ENCODE measurements at regions not wholly inside any gene's neighbourhood (a gene's known extent, or its start where the extent isn't known, plus 50 kb on each side); places are given as distances from the start of the nearest gene placed in this dataset.

- DNase-seq (ENCODE audit: low read depth in 2 of 3, low spot score in 1 of 3) = no peak
These were observed 715.9 kb upstream of the RBFOX1 start for GRCh38 chr16:6616746-6617145.

DNA sequence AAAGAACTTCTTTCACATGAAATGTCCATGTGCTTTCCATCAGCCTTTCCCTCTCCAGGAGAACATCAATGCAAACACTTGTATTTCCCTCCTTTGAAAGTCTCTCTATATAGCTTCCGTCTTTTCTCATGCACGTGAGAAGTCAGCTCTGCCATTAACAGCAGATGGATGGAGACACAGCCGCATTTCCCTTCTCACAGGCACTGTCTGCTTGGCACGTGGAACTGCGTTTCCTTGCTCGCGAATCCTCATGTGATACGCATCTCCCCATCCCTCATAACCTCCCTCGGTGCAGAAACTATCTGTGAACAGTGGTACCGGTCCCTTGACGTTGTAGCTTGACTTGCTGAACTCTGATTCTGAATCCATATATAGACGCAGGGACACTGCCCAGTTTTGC is 717.0 kb upstream of the RBFOX1 start:
- DNase-seq (ENCODE audit: low read depth in 2 of 3, low spot score in 1 of 3) = no peak

DNA sequence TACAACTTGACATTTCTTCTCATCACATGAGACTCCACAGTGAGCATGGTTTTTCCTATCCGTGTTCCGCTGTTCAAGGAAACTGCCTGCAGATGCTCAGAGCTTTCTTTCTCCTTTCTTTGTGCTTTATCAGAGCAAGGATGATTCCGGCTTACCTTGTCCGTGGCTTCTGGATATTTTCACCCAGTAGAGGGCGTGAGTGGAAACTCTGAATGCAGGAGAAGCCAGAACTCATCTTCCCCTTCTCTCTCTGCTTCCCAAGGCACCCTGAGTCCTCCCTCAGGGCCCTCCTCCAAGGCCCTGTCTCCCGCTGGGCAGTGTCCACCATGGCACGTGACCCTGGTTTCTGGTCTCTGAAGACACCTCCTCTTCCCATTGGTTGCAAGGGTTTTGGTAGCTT is 721.1 kb upstream of the RBFOX1 start:
- no peak for DNase-seq (ENCODE audit: low read depth in 2 of 3, low spot score in 1 of 3)

- no peak for DNase-seq (ENCODE audit: low read depth in 2 of 3, low spot score in 1 of 3)
These were observed 727.2 kb upstream of the RBFOX1 start for GRCh38 chr16:6605490-6605889.

DNA sequence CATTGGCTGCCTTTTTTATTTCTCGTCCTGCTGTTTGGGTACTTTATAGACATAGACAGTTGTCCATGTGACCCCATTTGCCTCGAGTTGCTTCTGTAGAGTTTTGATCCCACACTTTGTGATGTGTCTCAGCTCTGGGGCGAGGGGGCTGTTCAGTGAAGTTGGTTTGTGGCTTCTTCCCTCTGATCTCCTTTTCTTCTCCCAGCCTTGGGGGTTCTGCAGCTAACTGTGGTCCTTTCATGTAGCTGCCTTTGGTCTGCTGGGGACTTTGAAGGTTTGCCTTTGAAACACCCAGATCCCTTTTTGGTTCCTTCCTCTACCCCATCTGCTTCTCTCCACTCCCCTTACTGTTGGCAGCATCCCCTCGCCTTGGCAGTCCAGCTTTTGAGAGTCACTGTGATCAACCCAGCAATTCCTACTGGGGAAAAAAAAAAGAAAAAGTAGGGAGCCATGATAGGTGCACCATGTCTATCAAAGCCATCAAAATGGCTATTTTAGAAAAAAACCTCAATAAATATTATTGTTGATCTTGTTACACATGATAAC is 728.8 kb upstream of the RBFOX1 start:
- no peak for DNase-seq (ENCODE audit: low read depth in 2 of 3, low spot score in 1 of 3)

- no peak for DNase-seq (ENCODE audit: low read depth in 2 of 3, low spot score in 1 of 3)
These were observed 730.2 kb upstream of the RBFOX1 start for GRCh38 chr16:6602405-6602804.

- DNase-seq (ENCODE audit: low read depth in 2 of 3, low spot score in 1 of 3) = no peak
These were observed 732.5 kb upstream of the RBFOX1 start for GRCh38 chr16:6600167-6600566.

- DNase-seq (ENCODE audit: low read depth in 2 of 3, low spot score in 1 of 3) = no peak
These were observed 738.8 kb upstream of the RBFOX1 start for GRCh38 chr16:6593799-6594198.

- DNase-seq (ENCODE audit: low read depth in 2 of 3, low spot score in 1 of 3) = no peak
These were observed 756.0 kb upstream of the RBFOX1 start for GRCh38 chr16:6576606-6577005.

DNA sequence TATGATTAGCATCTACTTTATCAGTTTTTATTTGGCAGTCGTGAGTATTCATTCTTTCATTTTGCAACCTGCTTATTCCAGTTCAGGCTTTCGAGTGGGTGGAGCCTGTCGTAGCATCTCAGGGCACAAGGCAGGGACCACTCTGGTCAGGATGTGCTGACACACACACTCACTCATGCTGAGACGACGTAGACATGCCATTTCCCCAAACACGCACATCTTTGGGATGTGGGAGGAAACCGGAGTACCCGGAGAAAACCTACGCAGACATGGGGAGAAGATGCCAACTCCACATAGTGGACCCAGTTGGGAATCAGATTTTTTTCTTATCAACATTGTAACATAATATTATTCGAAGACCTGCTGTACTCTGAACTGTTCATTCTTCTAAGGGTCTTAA is 756.5 kb upstream of the RBFOX1 start:
- DNase-seq (ENCODE audit: low read depth in 2 of 3, low spot score in 1 of 3) = no peak

DNA sequence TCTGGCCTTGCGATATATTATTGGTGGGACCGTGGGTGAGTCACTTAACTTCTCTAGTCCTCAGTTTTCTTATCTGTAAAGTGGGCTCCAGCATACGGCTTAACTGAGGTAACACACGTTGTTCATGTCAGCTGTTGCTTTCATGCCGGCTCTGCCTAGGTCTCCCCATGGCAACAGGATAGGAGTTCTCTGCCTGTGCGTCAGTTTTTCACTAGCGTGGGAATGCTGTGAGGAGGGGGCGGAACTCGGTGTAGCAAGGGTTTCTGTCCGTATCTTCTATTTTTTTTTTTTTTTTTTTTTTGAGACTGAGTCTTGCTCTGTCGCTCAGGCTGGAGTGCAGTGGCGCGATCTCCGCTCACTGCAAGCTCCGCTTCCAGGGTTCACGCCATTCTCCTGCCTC is 758.5 kb upstream of the RBFOX1 start:
- DNase-seq (ENCODE audit: low read depth in 2 of 3, low spot score in 1 of 3) = no peak

- no peak for DNase-seq (ENCODE audit: low read depth in 2 of 3, low spot score in 1 of 3)
These were observed 759.1 kb upstream of the RBFOX1 start for GRCh38 chr16:6573577-6573976.

GRCh38 chr16:6571044-6571443 is 761.6 kb upstream of the RBFOX1 start:
- DNase-seq (ENCODE audit: low read depth in 2 of 3, low spot score in 1 of 3) = no peak

GRCh38 chr16:6570530-6570929 is 762.1 kb upstream of the RBFOX1 start:
- DNase-seq (ENCODE audit: low read depth in 2 of 3, low spot score in 1 of 3) = no peak

GRCh38 chr16:6562986-6563385 is 769.7 kb upstream of the RBFOX1 start:
- no peak for DNase-seq (ENCODE audit: low read depth in 2 of 3, low spot score in 1 of 3)

DNA sequence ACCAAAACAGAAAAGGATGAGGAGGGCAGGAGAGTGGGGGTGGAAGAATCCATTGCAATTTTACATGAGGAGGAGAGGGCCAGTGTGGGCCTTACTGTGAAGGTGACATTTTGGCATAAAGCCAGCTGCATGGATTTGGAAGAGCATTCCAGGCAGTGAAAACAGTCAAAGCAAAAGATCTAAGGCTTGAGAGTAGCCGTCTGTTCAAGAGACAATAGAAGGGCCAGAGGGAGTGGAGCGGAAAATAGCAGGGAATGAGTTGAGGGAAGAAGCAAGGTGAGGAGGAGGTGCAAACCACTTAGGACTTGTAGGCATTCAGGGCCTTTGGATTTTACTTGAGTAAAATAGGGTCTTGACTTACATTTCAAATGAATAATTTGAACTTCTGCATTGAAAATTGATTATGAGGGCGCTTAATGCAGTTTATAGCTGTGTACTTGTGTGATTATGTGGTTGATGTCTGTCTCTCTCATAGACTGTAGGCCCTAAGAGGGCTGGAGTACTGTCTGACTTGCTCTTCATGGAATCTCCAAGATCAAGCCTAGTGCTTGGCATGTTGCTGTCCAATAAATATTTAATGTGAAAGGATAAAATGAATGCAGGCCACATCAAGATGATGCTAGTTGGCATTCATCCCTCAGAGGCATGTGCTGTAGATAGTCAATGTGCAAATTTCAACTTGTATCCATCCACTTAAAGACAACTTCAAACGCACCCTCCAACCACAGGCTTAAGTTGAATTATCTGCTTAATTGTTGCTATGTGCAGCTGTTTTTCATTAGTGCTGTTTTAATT is 772.1 kb upstream of the RBFOX1 start:
- no peak for DNase-seq (ENCODE audit: low read depth in 2 of 3, low spot score in 1 of 3)

GRCh38 chr16:6558661-6559060 is 774.0 kb upstream of the RBFOX1 start:
- DNase-seq (ENCODE audit: low read depth in 2 of 3, low spot score in 1 of 3) = no peak

GRCh38 chr16:6558126-6558525 is 774.5 kb upstream of the RBFOX1 start:
- no peak for DNase-seq (ENCODE audit: low read depth in 2 of 3, low spot score in 1 of 3)

- no peak for DNase-seq (ENCODE audit: low read depth in 2 of 3, low spot score in 1 of 3)
These were observed 775.2 kb upstream of the RBFOX1 start for GRCh38 chr16:6557353-6558023.

DNA sequence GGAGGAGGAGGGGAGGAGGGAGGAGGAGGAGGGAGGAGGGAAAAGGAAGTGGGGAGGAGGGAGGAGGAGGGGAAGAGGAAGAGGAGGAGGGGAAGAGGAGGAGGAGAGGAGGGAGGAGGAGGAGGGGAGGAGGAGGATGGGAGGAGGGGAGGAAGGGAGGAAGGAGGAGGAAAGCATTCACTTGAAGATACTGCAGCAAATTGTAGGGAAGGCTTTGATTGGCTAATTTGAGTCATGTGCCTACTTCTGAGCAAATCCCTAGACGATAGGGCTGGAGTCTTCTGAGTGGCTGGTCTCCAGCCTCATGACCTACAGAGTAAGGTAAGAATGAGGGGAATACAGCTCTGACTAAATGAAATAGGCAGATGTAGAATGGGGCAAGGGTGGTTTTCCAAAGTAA is 783.2 kb upstream of the RBFOX1 start:
- DNase-seq (ENCODE audit: low read depth in 2 of 3, low spot score in 1 of 3) = no peak

DNA sequence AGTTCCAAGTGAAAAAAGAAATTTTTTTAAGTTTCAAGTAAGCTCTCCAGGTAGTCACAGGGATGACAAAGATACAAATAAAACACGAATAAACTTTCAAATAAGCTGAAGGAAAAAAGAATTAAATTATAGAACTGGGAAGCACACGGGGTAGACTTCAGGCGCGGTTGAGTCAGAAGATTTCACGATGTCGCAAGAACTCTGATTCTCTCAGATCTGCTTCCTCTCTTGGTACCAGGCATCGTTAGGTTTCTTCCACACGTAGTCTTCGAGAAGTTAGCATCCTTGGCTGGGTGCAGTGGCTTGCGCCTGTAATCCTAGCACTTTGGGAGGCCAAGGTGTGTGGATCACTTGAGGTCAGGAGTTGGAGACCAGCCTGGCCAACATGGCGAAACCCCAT is 784.1 kb upstream of the RBFOX1 start:
- no peak for DNase-seq (ENCODE audit: low read depth in 2 of 3, low spot score in 1 of 3)

DNA sequence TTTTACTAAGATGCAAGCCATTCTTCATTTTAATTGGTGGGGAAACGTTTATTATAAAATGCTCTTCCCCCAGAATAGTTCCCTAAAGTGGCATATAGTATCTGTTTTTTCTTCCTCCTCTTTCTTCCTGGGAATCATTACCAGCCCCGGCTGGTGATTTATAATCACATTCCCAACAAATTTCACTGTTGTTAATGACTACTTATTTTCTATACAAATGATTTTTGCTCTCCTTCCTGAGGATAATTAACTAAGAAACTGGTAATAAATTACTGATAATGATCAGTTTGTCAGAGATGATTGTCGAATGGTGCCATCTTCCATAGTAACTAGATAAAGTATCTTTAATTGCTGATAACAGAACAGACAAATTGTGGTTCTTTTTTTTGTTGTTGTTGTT is 785.5 kb upstream of the RBFOX1 start:
- DNase-seq (ENCODE audit: low read depth in 2 of 3, low spot score in 1 of 3) = no peak

GRCh38 chr16:6545329-6545728 is 787.3 kb upstream of the RBFOX1 start:
- no peak for DNase-seq (ENCODE audit: low read depth in 2 of 3, low spot score in 1 of 3)
